HepG2 (cell line): ENCODE measurements at regions not wholly inside any gene's neighbourhood (a gene's known extent, or its start where the extent isn't known, plus 50 kb on each side); places are given as distances from the start of the nearest gene placed in this dataset.

Experiments
- ATAC-seq: fragments of 200-7000 bp; cut with Tn5 transposase; 3 replicates; pipeline ENCODE4 v1.9.1; 2020; ENCODE audit warnings: mild to moderate bottlenecking, moderate library complexity
- BruUV-seq: library from RNA; stranded (reverse); fragments of 400-500 nt; replicated peaks from 2 replicates; lab custom pipeline; 2021; lab: Mats Ljungman, UMichigan
- CTCF ChIA-PET: fragments of 300-600 bp; formaldehyde crosslinking; extraction: SDS; loops from one replicate; lab custom pipeline; 2021; ENCODE audit warnings: low total read pairs, inconsistent platforms, low intra/inter-chr PET ratio; lab: Yijun Ruan, JAX
- POLR2A ChIA-PET: fragments of 350-600 bp; sonication (Branson Sonifier 250); formaldehyde crosslinking; loops from one replicate; lab custom pipeline; 2020; ENCODE audit warnings: antibody characterized with exemption, inconsistent platforms; lab: Yijun Ruan, JAX
- DNase-seq: peaks from one replicate; pipeline ENCODE4 v3.0.0-alpha.2; 2015; ENCODE audit warnings: low spot score
- FAIRE-seq: peaks from 3 replicates; lab custom pipeline; 2011; peaks lifted over from hg19 to GRCh38; lab: Jason Lieb, UNC
- H2AFZ ChIP-seq: one replicate; pipeline ENCODE4 v1.6.1; 2011; ENCODE audit warnings: low read length, inconsistent platforms
- H3K27ac ChIP-seq: fragments of 300-600 bp; 3 replicates; pipeline ENCODE4 v1.8.0; 2011; ENCODE audit warnings: mixed run types, mild to moderate bottlenecking, mixed read lengths, low read length, inconsistent platforms; ENCODE audit not compliant: insufficient read depth; ENCODE audit errors: extremely low read length
- H3K27me3 ChIP-seq, 2 experiments: fragments of 200-600 bp in 1 of 2; 2 replicates in 1 of 2; 3 replicates in 1 of 2; pipeline versions ENCODE4 v1.6.0 to v1.8.0; 2011; ENCODE audit warnings: low read length in 2 of 2, mild to moderate bottlenecking in 2 of 2, moderate library complexity in 2 of 2, inconsistent platforms in 1 of 2; ENCODE audit not compliant: insufficient read depth in 2 of 2, control insufficient read depth in 1 of 2
- H3K36me3 ChIP-seq, 2 experiments: fragments of 200-600 bp in 1 of 2; replicated peaks in 1 of 2; 2 replicates in 1 of 2; 3 replicates in 1 of 2; pipeline versions ENCODE4 v1.5.1 to v1.8.0; 2011; ENCODE audit warnings: low read length in 2 of 2, inconsistent platforms in 1 of 2; ENCODE audit not compliant: insufficient read depth in 2 of 2, control insufficient read depth in 1 of 2
- H3K4me1 ChIP-seq: 2 replicates; pipeline ENCODE4 v1.5.1; 2012; ENCODE audit warnings: low read length, inconsistent platforms; ENCODE audit not compliant: insufficient read depth
- H3K4me2 ChIP-seq: 2 replicates; pipeline ENCODE4 v1.6.0; 2011; ENCODE audit warnings: low read depth, low read length, inconsistent platforms
- H3K4me3 ChIP-seq, 3 experiments: fragments of 200-600 bp in 1 of 3; sonication (generic), shearing (Covaris generic) in 1 of 3; replicated peaks in 1 of 3; 2 replicates each; pipeline ENCODE4 v1.5.1; 2011 to 2016; ENCODE audit warnings: low read length in 3 of 3, inconsistent platforms in 2 of 3, low read depth in 2 of 3, mild to moderate bottlenecking in 2 of 3, control low read depth in 1 of 3, mixed read lengths in 1 of 3; ENCODE audit not compliant: insufficient read depth in 1 of 3
- H3K79me2 ChIP-seq: one replicate; pipeline ENCODE4 v1.6.1; 2011; ENCODE audit warnings: low read length, inconsistent platforms; ENCODE audit not compliant: insufficient read depth
- H3K9ac ChIP-seq: 2 replicates; pipeline ENCODE4 v1.6.0; 2011; ENCODE audit warnings: mild to moderate bottlenecking, low read depth, low read length, inconsistent platforms; ENCODE audit not compliant: insufficient read depth
- H3K9me3 ChIP-seq: 2 replicates; pipeline ENCODE4 v1.5.1; 2012; ENCODE audit warnings: mild to moderate bottlenecking, low read length
- H4K20me1 ChIP-seq: 2 replicates; pipeline ENCODE4 v1.6.0; 2011; ENCODE audit warnings: inconsistent platforms, mild to moderate bottlenecking, low read length, moderate library complexity; ENCODE audit not compliant: insufficient read depth
- AGO1 ChIP-seq: fragments of 200-400 bp; formaldehyde crosslinking; IDR thresholded peaks from 2 replicates; pipeline ENCODE4 v1.6.1; 2017; ENCODE audit warnings: mild to moderate bottlenecking, low read depth, low read length, moderate library complexity; ENCODE audit not compliant: poor library complexity, severe bottlenecking
- E2F2 ChIP-seq: sonication (generic); formaldehyde crosslinking; IDR thresholded peaks from 2 replicates; pipeline ENCODE4 v1.4.0; 2020; ENCODE audit warnings: missing genetic modification reagents, borderline replicate concordance
- ELF3 ChIP-seq: IDR thresholded peaks from 2 replicates; pipeline ENCODE4 v1.6.1; 2016; ENCODE audit warnings: missing genetic modification reagents, missing compliant biosample characterization
- FOXA1 ChIP-seq, 2 experiments: fragments of 450-650 bp in 1 of 2; sonication (generic) in 1 of 2; formaldehyde crosslinking in 1 of 2; IDR thresholded peaks; 2 replicates each; pipeline versions ENCODE4 v1.4.0 to v1.6.1; 2016 to 2020; ENCODE audit warnings: missing genetic modification reagents in 1 of 2
- FOXO1 ChIP-seq: sonication (generic); formaldehyde crosslinking; IDR thresholded peaks from 2 replicates; pipeline ENCODE4 v1.4.0; 2020; ENCODE audit warnings: missing genetic modification reagents
- KAT7 ChIP-seq: IDR thresholded peaks from 2 replicates; pipeline ENCODE4 v1.6.1; 2018; ENCODE audit warnings: borderline replicate concordance, missing compliant biosample characterization
- NR2F6 ChIP-seq, 2 experiments: IDR thresholded peaks; 2 replicates each; pipeline ENCODE4 v1.6.1; 2016; ENCODE audit warnings: antibody characterized with exemption in 1 of 2, mild to moderate bottlenecking in 1 of 2
- SIN3B ChIP-seq: fragments of 150-350 bp; IDR thresholded peaks from 2 replicates; pipeline ENCODE4 v1.6.1; 2014; ENCODE audit warnings: low read length
- SKI ChIP-seq: fragments of 450-650 bp; IDR thresholded peaks from one replicate; pipeline ENCODE4 v1.6.1; 2018; ENCODE audit warnings: mild to moderate bottlenecking; ENCODE audit not compliant: partially characterized antibody
- THAP8 ChIP-seq: sonication (generic); formaldehyde crosslinking; IDR thresholded peaks from 2 replicates; pipeline ENCODE4 v1.5.1; 2020; ENCODE audit warnings: missing genetic modification reagents, mild to moderate bottlenecking, borderline replicate concordance
- ZNF207 ChIP-seq: fragments of 450-650 bp; IDR thresholded peaks from 2 replicates; pipeline ENCODE4 v1.6.1; 2016; ENCODE audit warnings: antibody characterized with exemption, borderline replicate concordance
- ZNF468 ChIP-seq: sonication (generic); formaldehyde crosslinking; IDR thresholded peaks from 2 replicates; pipeline ENCODE4 v1.8.0; 2022; ENCODE audit warnings: mild to moderate bottlenecking, moderate library complexity, missing genetic modification reagents
- ZNF644 ChIP-seq: IDR thresholded peaks from 2 replicates; pipeline ENCODE4 v1.6.1; 2016; ENCODE audit warnings: low read depth
- ZNF672 ChIP-seq: sonication (generic); formaldehyde crosslinking; IDR thresholded peaks from 2 replicates; pipeline ENCODE4 v1.8.1; 2022; ENCODE audit warnings: missing genetic modification reagents
- ZNF878 ChIP-seq: sonication (generic); formaldehyde crosslinking; IDR thresholded peaks from 2 replicates; pipeline ENCODE4 v1.8.1; 2023; ENCODE audit warnings: mild to moderate bottlenecking, missing genetic modification reagents, moderate library complexity
- ZSCAN21 ChIP-seq: sonication (generic); formaldehyde crosslinking; IDR thresholded peaks from 2 replicates; pipeline ENCODE4 v1.8.0; 2022; ENCODE audit warnings: mild to moderate bottlenecking, missing genetic modification reagents, moderate library complexity, borderline replicate concordance
- WGBS: methylation state at CpG from one replicate; pipeline ENCODE4 v1.1.6; 2017; ENCODE audit warnings: low lambda C conversion rate; 5-methylcytosine and 5-hydroxymethylcytosine counted together
- in situ Hi-C: cut with HindIII; loops from 2 replicates; pipeline ENCODE4 v1.10.0; 2017; ENCODE audit warnings: low pct_unique_long_range_greater_than_20kb; ENCODE audit not compliant: extremely low pct_ligation_motif_present
- intact Hi-C: fragments of 100-400 bp; cut with micrococcal nuclease; formaldehyde crosslinking; loops from one replicate; pipeline ENCODE4 v1.10.0; 2022; ENCODE audit not compliant: unreplicated experiment
- TF ChIP-seq, protein P1 (sequence below): sonication (generic); formaldehyde crosslinking; IDR thresholded peaks from 2 replicates; pipeline ENCODE4 v1.8.1; 2023; ENCODE audit warnings: mild to moderate bottlenecking, missing genetic modification reagents

GRCh38 chr16:87240211-87241136 lies 76.7 kb downstream of the C16orf95 start (continued):
- TF ChIP-seq ZNF207 (no peak), FOXA1 (IDR thresholded peaks at IDR 0.05) (no peak), FOXA1 (CRISPR knock-in tag; IDR thresholded peaks at IDR 0.05) (peak; percentile 6; the same call in 1 of the 2 replicates), FOXO1 (CRISPR knock-in tag) (no peak)

DNA sequence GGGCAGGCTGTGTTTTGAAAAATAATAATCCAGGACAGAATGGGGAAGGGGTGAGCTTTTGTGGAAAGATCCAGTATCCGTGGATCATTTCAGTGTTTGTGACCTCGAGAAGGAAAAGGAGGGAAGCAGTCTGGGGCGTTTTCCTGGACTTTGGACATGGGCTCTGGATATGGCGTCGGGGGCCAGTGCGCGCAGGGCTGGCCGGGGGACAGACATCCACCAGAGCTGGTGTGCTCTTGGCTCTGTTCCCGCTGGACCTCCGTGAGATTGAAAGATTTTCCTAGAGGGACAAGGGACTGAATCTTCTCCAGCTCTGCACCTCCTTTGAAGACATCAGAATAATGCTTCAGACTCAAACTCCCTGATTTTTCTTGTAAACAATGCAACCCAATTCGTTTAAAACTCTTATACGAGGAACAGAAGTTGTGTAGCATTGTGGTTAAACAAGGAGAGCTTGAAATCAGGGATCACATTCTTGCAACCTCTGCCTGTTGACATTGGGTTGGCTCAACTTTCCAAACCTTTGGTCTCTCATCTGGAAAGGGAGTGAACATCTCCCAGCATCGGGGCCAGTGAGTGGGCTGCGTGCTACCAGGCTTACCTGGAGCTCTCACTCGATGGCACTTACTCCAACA lies 75.9 kb downstream of the C16orf95 start:
- Histone ChIP-seq H4K20me1 (no peaks in the 10 kb centered on the region), H3K9ac (peak overlapping the region; percentile 9; the same call in 1 of the 2 replicates), H3K27me3 (no peaks in the 10 kb centered on the region), H2AFZ (peak overlapping the region; percentile 33), H3K36me3 (no peaks in the 10 kb centered on the region), H3K9me3 (no peaks in the 10 kb centered on the region), H3K4me2 (peak overlapping the region; percentile 70), H3K4me3 (peak overlapping the region in 2 of 3 experiments; percentile 20 to 35; a peak in 3 of 6 replicates), H3K79me2 (no peaks in the 10 kb centered on the region), H3K27ac (peak overlapping the region; percentile 74), H3K4me1 (peaks cover 53% of the 10 kb centered on the region)
- intact Hi-C loops (loop anchor here (2.0 kb wide), 1 partner anchor 38 kb away; no protein-coding TSS in a partner anchor), in situ Hi-C loops (no loop called here)
- 4% methylated on average over 15 of the region's 15 CpGs for WGBS
- peak; percentile 77 for FAIRE-seq
- POLR2A ChIA-PET, result interaction anchor here (1.2 to 1.4 kb wide), 4 partner anchors 11 to 45 kb away, joined by 3 read pairs; no protein-coding TSS in a partner anchor
- BruUV-seq, result no TSS peak
- CTCF ChIA-PET, result no interaction called here
- peak; percentile 83 for ATAC-seq
- DNase-seq, result peak; percentile 67
- TF ChIP-seq ZNF468 (CRISPR knock-in tag) (no peak), KAT7 (CRISPR knock-in tag) (no peak), ZSCAN21 (CRISPR knock-in tag) (peak; percentile 41; the same call in 1 of the 2 replicates), ZNF672 (CRISPR knock-in tag) (no peak), ELF3 (CRISPR knock-in tag) (peak; percentile 60), NR2F6 (IDR thresholded peaks at IDR 0.05) (peak; percentile 46; the same call in 1 of the 2 replicates), NR2F6 (CRISPR knock-in tag; IDR thresholded peaks at IDR 0.05) (no peak; the same call in 1 of the 2 replicates), AGO1 (no peak), SKI (no peak), SIN3B (no peak), ZNF644 (peak; percentile 91), THAP8 (CRISPR knock-in tag) (peak; percentile 73; the same call in 1 of the 2 replicates), ZNF878 (no peak; the same call in 1 of the 2 replicates), E2F2 (CRISPR knock-in tag) (peak; percentile 57; the same call in 1 of the 2 replicates)
- TF ChIP-seq, protein P1, sequence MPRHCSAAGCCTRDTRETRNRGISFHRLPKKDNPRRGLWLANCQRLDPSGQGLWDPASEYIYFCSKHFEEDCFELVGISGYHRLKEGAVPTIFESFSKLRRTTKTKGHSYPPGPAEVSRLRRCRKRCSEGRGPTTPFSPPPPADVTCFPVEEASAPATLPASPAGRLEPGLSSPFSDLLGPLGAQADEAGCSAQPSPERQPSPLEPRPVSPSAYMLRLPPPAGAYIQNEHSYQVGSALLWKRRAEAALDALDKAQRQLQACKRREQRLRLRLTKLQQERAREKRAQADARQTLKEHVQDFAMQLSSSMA (CRISPR knock-in tag), result peak; percentile 60; the same call in 1 of the 2 replicates
